ENCODE measurements at regions not wholly inside any gene's neighbourhood (a gene's known extent, or its start where the extent isn't known, plus 50 kb on each side); places are given as distances from the start of the nearest gene placed in this dataset.
A peak's percentile ranks its signal among the peaks of the same experiment; 100 is the strongest.
"Not testable (repeated sequence)": the region's sequence is repeated elsewhere in the genome, so short reads cannot be mapped to it uniquely, and the experiment has no call there.

- not testable (repeated sequence) for DNase-seq (ENCODE audit: low read depth); H3K4me3 ChIP-seq (ENCODE audit: low read depth, low read length)
Measured at GRCh38 chr1:148432318-148432717, 50.8 kb downstream of the PPIAL4G start.

- not testable (repeated sequence) for H3K4me3 ChIP-seq (ENCODE audit: low read depth, low read length); DNase-seq (ENCODE audit: low read depth)
Measured at GRCh38 chr1:148429856-148430255, 53.2 kb downstream of the PPIAL4G start.

GRCh38 chr1:148426940-148427611 is 56.0 kb downstream of the PPIAL4G start:
- DNase-seq (ENCODE audit: low read depth); H3K4me3 ChIP-seq (ENCODE audit: low read depth, low read length): not testable (repeated sequence)

- DNase-seq (ENCODE audit: low read depth); H3K4me3 ChIP-seq (ENCODE audit: low read depth, low read length): not testable (repeated sequence)
Measured at GRCh38 chr1:148426385-148426784, 56.7 kb downstream of the PPIAL4G start.

- peak; percentile 61 for DNase-seq (ENCODE audit: low read depth)
- H3K4me3 ChIP-seq (ENCODE audit: low read depth, low read length) = not testable (repeated sequence)
Measured at GRCh38 chr1:148424143-148425003, 58.7 kb downstream of the PPIAL4G start.

GRCh38 chr1:148422921-148423320 is 60.2 kb downstream of the PPIAL4G start:
- not testable (repeated sequence) for DNase-seq (ENCODE audit: low read depth); H3K4me3 ChIP-seq (ENCODE audit: low read depth, low read length)

GRCh38 chr1:148417241-148417640 is 65.9 kb downstream of the PPIAL4G start:
- not testable (repeated sequence) for DNase-seq (ENCODE audit: low read depth); H3K4me3 ChIP-seq (ENCODE audit: low read depth, low read length)

- not testable (repeated sequence) for H3K4me3 ChIP-seq (ENCODE audit: low read depth, low read length); DNase-seq (ENCODE audit: low read depth)
Measured at GRCh38 chr1:148413385-148413784, 69.7 kb downstream of the PPIAL4G start.

- DNase-seq (ENCODE audit: low read depth); H3K4me3 ChIP-seq (ENCODE audit: low read depth, low read length): not testable (repeated sequence)
Measured at GRCh38 chr1:148404786-148405568, 78.1 kb downstream of the PPIAL4G start.

- DNase-seq (ENCODE audit: low read depth); H3K4me3 ChIP-seq (ENCODE audit: low read depth, low read length): not testable (repeated sequence)
Measured at GRCh38 chr1:148403925-148404324, 79.2 kb downstream of the PPIAL4G start.

- not testable (repeated sequence) for DNase-seq (ENCODE audit: low read depth); H3K4me3 ChIP-seq (ENCODE audit: low read depth, low read length)
Measured at GRCh38 chr1:148403085-148403456, 80.0 kb downstream of the PPIAL4G start.

- peak; percentile 31 for DNase-seq (ENCODE audit: low read depth)
- H3K4me3 ChIP-seq (ENCODE audit: low read depth, low read length) = peak overlapping the region; percentile 68
Measured at GRCh38 chr1:148402152-148403084, 80.7 kb downstream of the PPIAL4G start.

GRCh38 chr1:148397516-148397915 is 85.6 kb downstream of the PPIAL4G start:
- not testable (repeated sequence) for H3K4me3 ChIP-seq (ENCODE audit: low read depth, low read length); DNase-seq (ENCODE audit: low read depth)

GRCh38 chr1:148392505-148392904 is 90.6 kb downstream of the PPIAL4G start:
- DNase-seq (ENCODE audit: low read depth) = not testable (repeated sequence)

GRCh38 chr1:148391323-148391722 is 91.8 kb downstream of the PPIAL4G start:
- DNase-seq (ENCODE audit: low read depth); H3K4me3 ChIP-seq (ENCODE audit: low read depth, low read length): not testable (repeated sequence)

More at GRCh38 chr1:148392505-148392904, 90.6 kb downstream of the PPIAL4G start:
- H3K4me3 ChIP-seq (ENCODE audit: low read depth, low read length) = not testable (repeated sequence)
